Thyroid gland (tissue), 4 donors: ENCODE measurements at regions not wholly inside any gene's neighbourhood (a gene's known extent, or its start where the extent isn't known, plus 50 kb on each side); places are given as distances from the start of the nearest gene placed in this dataset.

Experiments
- CTCF ChIP-seq, 6 experiments: fragments of 200-600 bp in 3 of 6; fragments of 450-650 bp in 3 of 6; sonication (generic) in 3 of 6; IDR thresholded peaks; one replicate each; pipeline ENCODE4 v1.5.1; 2016 to 2019; ENCODE audit warnings: antibody characterized with exemption in 6 of 6, mild to moderate bottlenecking in 2 of 6, inconsistent platforms in 1 of 6, moderate library complexity in 1 of 6
- POLR2A ChIP-seq, 2 donors: fragments of 450-650 bp; IDR thresholded peaks; one replicate each; pipeline ENCODE4 v1.6.1; 2017; ENCODE audit warnings: antibody characterized with exemption in 2 of 2, mild to moderate bottlenecking in 2 of 2, moderate library complexity in 1 of 2

GRCh38 chr6:14058029-14058695, 59.4 kb upstream of the CD83 start:
- no peak for TF ChIP-seq POLR2A (IDR thresholded peaks at IDR 0.05)
- no peak for TF ChIP-seq CTCF (IDR thresholded peaks at IDR 0.05)
